HG02798 (cell line): ENCODE measurements at regions not wholly inside any gene's neighbourhood (a gene's known extent, or its start where the extent isn't known, plus 50 kb on each side); places are given as distances from the start of the nearest gene placed in this dataset.

Experiments
- ATAC-seq: cut with Tn5 transposase; IDR thresholded peaks from one replicate; pipeline ENCODE4 v1.9.1; 2021; ENCODE audit warnings: mild to moderate bottlenecking; ENCODE audit not compliant: unreplicated experiment, poor library complexity

DNA sequence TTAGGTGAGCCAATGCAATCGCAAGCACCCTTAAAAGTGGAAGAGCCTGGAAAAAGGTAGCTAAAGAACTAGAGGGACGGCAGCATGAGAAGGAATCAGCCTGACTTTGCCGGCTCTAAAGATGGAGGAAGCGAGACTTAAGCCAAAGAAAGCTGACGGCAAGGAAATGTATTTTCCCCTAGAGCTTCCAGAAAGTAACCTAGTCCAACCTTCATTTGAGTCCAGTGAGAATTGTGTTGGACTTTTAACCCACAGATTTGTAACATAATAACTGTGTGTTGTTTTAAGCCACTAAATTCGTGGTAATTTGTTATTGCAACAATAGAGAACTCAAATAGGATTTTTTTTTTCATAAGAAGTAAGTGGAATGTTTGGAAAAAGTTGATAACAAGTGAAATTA lies 212.7 kb upstream of the C1QTNF7 start:
- no peak for ATAC-seq

DNA sequence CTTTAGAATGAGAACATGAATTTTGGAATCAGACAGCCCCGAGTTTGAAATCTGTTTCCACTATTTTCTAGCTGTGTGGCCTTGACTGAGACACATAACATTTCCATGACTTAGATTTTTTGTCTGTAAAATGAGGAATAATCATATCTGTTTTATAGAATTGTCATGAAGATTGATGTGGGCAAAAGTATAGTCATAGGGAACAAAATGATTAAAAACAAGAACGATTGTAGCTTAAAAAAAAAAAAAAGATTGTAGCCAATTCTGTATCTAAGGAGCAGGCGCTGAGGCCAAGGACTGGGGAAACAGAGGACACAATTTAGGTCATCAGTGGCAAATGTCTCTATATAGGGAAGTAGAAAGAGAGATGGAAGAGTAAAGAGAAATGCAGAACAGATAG lies 201.6 kb upstream of the C1QTNF7 start:
- no peak for ATAC-seq

DNA sequence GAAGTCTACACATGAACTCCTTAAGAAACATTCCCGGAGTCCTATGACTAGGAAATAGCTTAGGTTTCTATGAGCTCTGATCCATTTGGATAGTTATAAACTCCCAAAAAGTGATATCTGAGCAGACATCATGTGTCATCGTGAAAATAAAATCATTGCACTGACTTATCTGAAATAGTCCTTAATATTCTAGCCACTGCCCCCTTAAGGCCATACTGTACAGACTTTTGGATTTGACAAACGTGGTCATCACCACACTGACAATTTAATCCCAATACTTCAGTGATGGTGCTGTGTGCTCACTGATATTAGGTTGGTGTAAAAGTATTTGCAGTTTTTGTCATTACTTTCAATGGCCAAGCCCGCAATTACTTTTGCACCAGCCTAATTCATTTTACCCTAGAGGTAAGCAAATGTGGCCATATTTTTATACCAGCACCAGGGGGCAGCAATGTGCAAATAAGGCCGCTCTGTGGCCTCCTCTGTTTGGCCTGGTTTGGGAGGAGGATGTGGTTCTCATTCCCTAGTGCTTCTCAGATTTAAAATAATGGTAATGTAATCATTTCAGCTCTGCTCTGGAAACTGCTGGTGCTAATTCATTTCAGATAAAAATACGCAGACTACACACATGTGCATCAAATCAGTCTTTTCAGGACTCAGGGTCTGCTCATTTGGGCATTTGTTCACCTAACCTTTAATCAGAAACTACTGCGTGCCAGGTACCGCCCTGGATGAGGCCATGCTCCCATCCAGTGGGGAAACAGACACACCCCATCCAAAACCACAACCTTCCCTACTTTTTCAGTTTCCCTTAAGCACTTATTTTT lies 196.4 kb upstream of the C1QTNF7 start:
- peak; percentile 85 for ATAC-seq

DNA sequence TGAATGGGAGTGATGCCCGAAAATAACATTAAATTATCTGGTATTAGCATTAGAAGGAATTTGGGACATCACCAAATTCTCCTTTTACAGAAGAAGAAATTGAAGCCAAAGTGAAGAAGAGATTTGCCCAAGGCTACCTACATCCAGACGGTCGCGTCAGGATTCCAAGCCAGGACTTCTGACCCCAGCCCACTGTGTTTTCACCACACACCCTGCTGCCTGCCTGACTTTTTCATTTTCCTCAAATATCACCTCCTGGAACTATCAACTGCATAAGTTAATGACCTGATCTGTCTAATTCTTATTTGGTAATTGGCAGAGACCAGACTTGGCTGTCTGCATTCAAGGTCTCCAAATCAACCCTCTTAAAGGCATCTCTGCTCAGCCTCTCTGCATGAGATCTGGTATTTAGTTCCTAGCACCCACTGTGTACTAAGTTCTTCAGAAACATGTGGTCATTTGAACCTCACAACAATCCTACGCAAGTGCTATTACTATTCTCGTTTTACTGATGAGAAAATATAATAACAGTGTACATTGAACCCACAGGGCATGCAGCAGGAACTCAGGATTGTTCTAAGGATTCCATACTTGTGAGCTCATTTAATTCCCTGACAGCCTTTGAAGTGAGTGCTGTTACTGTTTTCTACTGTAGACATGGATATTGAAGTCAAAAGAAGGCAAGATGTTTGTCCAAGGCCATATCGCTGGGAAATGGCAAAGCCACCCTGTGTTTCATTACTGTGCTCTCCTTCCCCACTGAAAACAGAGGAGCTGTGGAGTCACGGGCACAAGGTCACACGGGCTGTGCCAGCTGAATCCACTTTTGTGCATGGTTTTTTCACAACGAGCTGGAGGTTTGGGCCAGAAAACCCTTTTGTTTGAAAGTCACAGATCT lies 195.2 kb upstream of the C1QTNF7 start:
- ATAC-seq, result no peak

DNA sequence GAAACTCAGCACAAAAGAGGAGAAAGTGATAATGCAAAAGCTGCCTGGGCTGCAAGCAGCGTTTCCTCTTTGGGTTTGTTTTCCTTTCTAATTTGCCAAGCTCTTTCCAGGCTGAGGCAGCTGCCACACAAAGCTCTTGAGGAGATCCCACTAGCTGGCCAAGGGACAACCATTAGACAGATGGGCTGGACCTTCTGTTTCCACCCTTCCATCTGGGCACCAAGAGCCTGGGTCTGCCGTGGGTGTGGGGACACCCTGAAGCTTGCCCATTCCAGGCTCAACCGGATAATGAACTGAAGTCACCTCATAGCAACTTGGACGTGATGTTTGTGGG lies 194.6 kb upstream of the C1QTNF7 start:
- peak; percentile 27 for ATAC-seq

DNA sequence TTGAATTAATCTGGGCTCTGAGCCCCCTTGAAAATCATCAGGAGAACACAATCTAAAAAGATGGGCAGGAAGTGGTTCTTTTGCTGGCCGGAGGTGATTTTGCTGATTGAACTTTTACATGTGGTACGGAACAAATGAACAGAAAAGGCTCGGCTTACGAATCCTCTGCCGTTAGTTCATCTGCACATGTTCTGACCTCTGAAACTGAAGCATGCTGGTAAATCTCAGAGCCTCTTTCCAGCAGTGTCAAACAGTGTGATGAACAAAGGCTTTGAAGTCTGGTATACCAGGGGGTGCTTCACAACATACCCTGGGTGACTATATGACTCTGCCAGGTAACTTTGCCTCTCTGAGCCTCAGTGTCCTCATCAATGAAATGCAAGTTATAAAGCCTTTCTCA lies 194.2 kb upstream of the C1QTNF7 start:
- ATAC-seq, result peak; percentile 33

DNA sequence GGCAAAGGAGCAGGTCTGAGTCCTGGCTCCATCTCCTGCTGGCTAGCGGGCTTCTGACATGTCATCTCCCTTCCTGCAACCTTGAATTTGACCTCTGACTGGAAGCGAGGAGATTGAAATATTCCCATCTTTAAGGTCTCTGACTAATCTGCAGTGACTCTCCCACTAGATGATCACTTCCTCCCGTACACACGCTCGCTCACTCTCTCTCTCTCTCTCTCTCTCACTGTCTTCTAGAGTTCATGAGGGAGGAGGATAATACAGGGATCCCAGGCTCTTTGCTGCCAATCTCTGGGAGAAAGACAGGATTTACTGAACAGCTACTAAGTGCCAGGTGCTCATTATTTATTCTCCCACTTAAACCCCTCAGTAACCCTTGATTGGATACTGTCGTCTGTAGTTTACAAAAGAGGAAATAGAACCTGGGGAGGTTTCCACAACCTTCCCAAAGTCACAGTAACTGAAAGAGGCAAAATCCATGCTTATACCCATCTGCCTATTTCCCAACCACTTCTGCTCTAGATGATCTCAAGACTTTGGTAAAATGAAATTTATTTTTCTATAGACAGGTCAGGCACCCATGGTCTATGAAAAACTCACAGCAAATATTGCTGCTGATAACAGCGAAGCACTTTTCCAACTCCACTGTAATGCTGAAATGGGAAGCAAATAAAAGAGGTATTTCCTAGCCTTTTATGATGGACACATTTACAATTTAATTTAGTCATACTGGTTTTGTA lies 193.5 kb upstream of the C1QTNF7 start:
- ATAC-seq, result no peak

DNA sequence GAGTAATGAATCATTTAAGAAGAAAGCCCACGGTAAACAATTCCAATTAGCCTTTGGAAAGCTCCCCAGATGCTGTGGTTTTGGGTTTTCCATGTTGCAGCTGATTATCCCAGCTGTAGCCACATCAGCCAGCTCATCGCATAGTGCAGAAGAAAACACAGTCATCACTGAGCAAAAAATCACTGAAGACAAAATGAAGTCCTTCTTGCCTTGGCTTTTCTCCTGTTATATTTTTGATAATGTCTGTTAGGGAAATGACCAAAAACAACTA lies 193.0 kb upstream of the C1QTNF7 start:
- no peak for ATAC-seq

DNA sequence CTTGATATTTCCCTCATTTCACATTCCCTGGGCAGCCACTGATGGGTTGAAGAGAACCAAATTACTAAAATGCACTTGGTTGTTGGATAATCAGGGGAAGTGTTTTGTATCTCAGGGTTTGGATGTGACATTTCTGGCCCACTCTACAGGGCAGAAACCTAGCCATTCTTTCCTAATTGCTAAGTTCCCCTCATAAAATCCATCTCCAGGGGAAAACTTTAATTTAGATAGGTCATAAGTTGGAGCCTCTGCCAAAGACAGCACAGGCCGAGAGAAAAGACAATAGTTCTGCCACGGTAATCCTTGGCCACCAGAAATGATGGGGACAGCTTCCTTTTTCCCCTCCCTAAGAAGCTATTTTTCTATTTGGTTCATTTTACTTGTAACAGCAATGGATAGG lies 192.7 kb upstream of the C1QTNF7 start:
- no peak for ATAC-seq

DNA sequence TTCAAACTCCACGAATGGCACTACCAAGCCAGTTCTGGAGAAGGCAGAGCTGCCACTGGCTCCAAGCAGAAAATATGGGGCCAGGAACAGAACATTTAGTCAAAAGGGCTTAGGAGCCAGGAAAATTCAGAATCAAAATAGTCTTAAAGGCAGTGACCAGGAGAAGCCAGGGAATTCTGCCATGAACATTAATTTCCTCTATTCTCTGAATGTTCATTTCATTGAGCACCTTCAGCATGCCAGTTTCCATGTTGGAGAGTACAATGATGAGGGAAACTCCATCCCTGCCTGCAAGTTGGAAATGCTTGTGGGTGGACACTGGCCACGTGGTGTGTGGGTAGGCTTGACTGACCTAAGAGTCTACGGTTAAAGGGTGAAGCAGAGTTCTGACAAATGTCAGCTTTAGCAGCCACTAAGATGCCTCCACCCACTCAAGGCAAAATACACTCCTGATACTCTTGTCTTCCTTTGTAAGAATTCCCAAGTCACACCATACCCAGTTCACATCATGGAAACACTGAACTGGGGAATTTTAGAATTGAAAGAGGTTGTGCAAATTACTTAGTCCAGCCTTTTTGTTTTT lies 190.1 kb upstream of the C1QTNF7 start:
- ATAC-seq, result no peak

DNA sequence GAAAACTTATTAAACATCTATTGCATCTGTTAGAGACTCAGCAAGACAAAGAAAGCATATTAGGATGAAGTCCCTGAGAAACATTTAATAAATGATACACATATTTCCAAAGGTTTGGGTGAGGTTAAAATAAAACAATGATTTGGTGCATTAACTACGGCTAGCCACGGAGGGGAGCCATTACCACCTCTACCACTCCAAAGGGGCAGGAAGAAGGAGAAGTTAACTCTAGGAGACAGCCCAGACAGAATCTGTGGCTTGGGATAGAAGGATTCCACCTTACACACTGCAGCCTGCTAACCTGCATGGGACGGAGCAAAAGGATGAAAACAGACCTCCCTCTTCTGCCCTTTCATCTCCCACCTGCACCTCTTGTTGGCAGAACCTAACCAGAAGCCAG lies 189.1 kb upstream of the C1QTNF7 start:
- ATAC-seq, result peak; percentile 70

DNA sequence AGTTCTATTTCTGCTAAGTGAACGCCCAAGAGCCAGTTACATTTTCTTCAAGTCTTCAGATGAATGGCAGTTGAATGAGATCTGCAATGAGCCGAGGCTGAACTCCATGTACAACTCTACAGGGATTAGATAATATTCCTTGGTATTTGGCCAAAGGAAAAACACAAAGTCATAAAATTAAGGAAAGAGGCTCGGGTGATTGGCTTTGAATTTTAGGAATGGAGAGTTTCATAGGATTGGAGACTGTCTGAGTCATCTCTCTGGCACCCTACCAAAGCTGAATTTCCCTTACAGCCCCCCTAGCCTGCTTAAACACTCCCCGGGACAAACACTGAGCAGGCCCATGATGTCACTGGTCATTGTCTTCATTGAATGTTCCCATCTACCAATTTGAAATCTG lies 188.0 kb upstream of the C1QTNF7 start:
- ATAC-seq, result no peak

DNA sequence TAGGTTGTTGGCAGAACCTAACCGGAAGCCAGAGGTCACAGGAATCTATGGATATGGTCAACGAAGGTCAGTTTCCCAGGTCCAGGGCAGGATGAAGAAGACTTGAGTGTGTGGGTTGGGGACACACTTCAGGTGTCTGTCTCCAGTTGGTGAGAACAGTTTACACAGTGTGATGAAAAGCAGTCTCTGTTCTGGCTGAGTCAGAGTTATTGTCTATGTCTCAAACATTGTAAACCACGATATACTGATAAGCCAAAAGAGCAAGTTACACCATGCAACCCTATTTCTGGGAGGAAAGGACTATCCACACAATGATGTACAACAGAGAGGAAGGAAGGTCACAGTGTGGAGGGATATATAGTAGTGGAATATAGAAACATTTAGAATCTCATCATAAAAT lies 187.1 kb upstream of the C1QTNF7 start:
- ATAC-seq, result no peak

DNA sequence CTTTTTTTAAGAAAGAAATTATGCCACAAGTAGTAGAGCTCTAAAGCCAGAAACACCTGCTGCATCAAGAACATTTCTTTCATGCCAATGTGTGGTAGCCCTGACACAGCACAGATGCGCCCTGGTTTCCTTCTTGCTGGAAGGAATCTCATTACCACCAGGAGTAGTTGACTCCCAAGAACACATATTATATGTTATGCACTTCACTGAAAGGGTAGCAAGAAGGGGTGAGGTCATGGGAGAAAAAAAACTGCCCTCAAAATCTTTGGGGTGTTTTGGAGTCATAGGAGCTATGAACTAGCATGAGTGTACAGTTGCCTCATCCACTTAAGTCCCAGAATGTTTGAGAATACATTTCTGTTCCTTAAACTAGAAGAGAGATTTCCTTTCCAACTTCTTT lies 185.8 kb upstream of the C1QTNF7 start:
- ATAC-seq, result no peak

DNA sequence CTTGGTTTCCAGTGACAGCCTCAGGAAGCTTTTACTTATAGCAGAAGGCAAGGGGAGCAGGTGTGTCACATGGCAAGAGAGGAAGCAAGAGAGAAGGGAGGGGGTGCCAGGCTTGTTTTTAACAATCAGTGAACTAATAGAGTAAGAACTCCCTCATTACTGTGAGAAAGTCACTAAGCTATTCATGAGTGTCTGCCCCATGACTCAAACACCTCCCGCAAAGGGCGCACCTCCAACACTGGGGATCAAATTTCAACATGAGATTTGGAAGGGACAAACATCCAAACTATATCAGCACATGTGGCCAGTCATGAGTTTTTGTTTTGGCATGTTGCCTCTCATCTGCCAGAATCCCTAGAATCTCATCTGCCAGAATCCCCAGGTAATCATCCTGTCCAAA lies 183.5 kb upstream of the C1QTNF7 start:
- ATAC-seq, result no peak

DNA sequence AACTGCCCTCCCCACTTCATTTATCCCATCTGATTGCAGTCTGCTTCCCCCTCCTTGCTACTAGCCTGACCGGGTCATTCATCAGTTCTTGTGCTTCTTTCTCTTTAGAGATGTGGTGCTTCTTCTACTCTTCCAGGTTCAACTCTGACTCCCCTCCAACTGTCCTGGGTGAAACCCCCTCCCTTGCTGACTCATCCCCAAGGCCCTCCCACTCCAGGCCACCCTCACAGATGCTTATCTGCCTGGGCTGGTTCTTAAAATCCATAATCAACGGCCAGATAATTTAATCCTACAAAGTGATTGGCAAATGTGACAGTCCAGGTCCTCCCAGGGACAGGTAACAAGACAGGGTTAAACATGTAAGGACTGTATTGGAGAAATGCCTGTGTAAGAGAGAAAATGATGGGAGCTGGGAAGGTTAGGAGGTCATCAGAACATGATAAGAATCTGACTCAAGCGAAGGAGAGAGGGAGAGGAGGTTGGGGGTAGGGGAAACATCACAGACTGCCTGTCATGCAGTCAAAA lies 182.8 kb upstream of the C1QTNF7 start:
- ATAC-seq, result no peak

DNA sequence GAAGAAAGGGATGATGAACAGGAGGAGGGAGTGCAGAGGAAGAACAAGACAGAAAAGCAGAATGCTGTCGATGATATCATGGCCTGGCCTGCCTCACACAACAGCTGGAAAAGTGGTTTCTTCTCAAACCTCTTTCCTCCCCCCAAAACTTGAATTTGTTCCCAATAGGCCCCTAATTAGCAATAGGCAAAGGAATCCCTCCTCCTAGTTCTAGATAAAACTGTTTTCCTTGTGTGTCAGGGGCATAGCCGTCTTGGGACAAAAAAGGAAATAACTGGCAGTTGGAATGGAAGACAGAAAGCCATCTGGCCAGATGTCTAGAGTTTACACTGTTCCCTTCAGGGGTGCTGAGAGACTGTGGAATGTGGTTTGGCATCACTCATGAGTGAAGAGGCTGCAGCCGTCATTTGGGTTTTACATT lies 177.8 kb upstream of the C1QTNF7 start:
- ATAC-seq, result no peak

DNA sequence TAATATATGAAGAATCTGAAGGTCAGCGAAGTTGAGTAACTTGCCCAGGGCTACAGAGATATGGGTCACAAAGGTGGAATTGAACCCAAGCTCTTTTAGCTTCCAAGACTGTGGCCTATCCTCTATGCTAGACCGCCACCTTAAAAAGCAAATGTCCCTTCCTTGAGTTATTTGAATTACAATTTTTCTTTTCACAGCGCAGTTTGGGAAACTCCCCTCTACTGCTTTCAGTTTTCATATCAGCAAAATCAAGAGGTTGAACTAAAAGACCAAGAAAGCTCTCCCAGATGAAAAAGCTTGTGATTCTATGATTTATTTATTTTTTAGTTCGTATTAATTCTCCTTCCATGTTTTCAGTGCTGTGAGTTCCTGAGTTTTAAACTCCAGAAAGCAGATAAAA lies 174.5 kb upstream of the C1QTNF7 start:
- ATAC-seq, result peak; percentile 92

DNA sequence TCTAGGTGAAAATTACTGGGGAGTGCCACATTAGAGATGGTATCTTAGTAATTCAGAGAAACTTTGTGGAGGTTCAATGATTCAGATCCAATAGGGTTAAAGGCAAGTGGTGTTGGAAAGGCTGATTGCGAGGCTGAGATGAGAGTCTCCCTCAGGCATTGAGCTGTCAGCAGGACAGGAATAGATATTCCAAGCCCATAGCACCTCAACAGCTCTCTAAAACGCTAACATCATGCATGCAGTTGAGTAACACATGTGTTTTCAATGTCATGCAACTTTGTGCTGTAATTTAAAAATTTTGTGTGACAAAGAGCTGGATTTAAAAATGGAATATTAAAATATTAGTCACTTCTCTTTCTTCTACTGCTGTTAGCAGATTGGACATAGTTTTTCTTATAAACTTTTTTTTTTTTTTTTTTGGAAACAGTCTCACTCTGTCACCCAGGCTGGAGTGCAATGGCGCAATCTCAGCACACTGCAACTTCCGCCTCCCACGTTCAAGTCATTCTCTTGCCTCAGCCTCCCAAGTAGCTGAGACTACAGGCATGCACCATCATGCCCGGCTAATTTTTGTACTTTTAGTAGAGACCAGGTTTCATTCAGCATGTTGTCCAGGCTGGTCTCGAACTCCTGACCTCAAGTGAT lies 173.5 kb upstream of the C1QTNF7 start:
- no peak for ATAC-seq

DNA sequence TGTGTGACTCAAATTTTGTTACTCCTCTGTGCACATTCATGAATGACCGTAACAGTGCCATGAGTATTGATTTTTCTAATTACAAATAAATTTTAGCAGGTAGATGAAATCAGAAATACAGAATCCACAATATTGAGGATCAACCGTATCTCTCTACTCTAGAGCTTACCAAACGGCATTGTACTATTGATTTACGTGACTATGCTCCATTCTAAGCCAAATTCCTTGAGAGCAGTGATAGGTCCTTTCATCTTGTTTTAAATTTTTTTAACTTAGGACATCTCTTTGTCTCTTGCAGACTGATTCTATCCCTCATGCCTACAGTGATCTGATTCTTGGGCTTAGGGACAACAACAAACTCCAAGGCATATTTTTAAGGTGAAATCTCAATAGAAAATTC lies 172.3 kb upstream of the C1QTNF7 start:
- ATAC-seq, result no peak
